Heart left ventricle (tissue), 16 donors: ENCODE measurements at regions not wholly inside any gene's neighbourhood (a gene's known extent, or its start where the extent isn't known, plus 50 kb on each side); places are given as distances from the start of the nearest gene placed in this dataset.

Experiments
- ATAC-seq, 4 donors: fragments of 200-7000 bp; cut with Tn5 transposase; one replicate each; pipeline ENCODE4 v1.9.1; 2020 to 2022; ENCODE audit warnings: moderate library complexity in 4 of 4, mild to moderate bottlenecking in 3 of 4, moderate number of reproducible peaks in 1 of 4
- DNase-seq, 5 donors: peaks; one replicate each; pipeline ENCODE4 v3.0.0-alpha.2; 2020
- H3K27ac ChIP-seq, 12 donors: fragments of 200-600 bp; sonication (generic) in 4 of 12; one replicate each; pipeline versions ENCODE4 v1.5.0 to v1.8.0; 2016 to 2022; ENCODE audit warnings: mild to moderate bottlenecking in 2 of 12
- H3K27me3 ChIP-seq, 9 donors: fragments of 200-600 bp; sonication (generic) in 2 of 9; one replicate each; pipeline versions ENCODE4 v1.5.1 to v1.8.0; 2016 to 2022; ENCODE audit warnings: mild to moderate bottlenecking in 3 of 9
- H3K36me3 ChIP-seq, 9 donors: fragments of 200-600 bp; sonication (generic) in 2 of 9; one replicate each; pipeline versions ENCODE4 v1.5.0 to v1.8.0; 2018 to 2022; ENCODE audit warnings: mild to moderate bottlenecking in 2 of 9
- H3K4me1 ChIP-seq, 12 donors: fragments of 200-600 bp; sonication (generic) in 4 of 12; one replicate each; pipeline versions ENCODE4 v1.5.0 to v1.8.0; 2016 to 2022; ENCODE audit warnings: mild to moderate bottlenecking in 3 of 12
- H3K4me3 ChIP-seq, 12 donors: fragments of 200-600 bp; sonication (generic) in 4 of 12; one replicate each; pipeline versions ENCODE4 v1.5.0 to v1.8.0; 2017 to 2022; ENCODE audit warnings: mild to moderate bottlenecking in 9 of 12, moderate library complexity in 4 of 12
- H3K9me3 ChIP-seq, 12 donors: fragments of 200-600 bp; sonication (generic) in 4 of 12; one replicate each; pipeline versions ENCODE4 v1.5.0 to v1.8.0; 2016 to 2022; ENCODE audit warnings: mild to moderate bottlenecking in 1 of 12
- POLR2A ChIP-seq, 2 donors: fragments of 450-650 bp; IDR thresholded peaks; one replicate each; pipeline ENCODE4 v1.6.1; 2017; ENCODE audit warnings: antibody characterized with exemption in 2 of 2, mild to moderate bottlenecking in 2 of 2, moderate library complexity in 2 of 2
- WGBS, 4 donors: extraction: QIAGEN DNeasy Blood & Tissue Kit in 2 of 4; methylation state at CpG; one replicate each; pipeline versions ENCODE4 v1.1.5 to v1.1.7; 2013 to 2018; 5-methylcytosine and 5-hydroxymethylcytosine counted together
- intact Hi-C, 10 donors: fragments of 100-400 bp; cut with DNase I; formaldehyde crosslinking; loops; one replicate each; pipeline versions ENCODE4 v1.11.1 to v1.14.2; 2022
- TF ChIP-seq, protein P1 (sequence below), 12 donors: fragments of 200-600 bp; sonication (generic) in 4 of 12; IDR thresholded peaks; one replicate each; pipeline versions ENCODE4 v1.5.0 to v1.8.0; 2018 to 2022; ENCODE audit warnings: antibody characterized with exemption in 12 of 12, mild to moderate bottlenecking in 5 of 12
- donor health status: ischemic (EF 13 %, LVEDD 7.1; RV severe dilation, severe dysfunction).
- donor health status: healthy with polysubstance abuse.
- donor health status: DM: no; HTN: yes; CAD: no.
- donor health status: DM: no; HTN: no; CAD: no.
- donor health status: ischemic (EF 25% LVEDD 6.9; RV normal size, moderate dysfunction).
- donor health status: ischemic (EF 25% LVEDD 5.7; RV mildly dilated, moderate dysfunction).
- donor health status: healthy.
- donor health status: DM: yes; HTN: yes; CAD: no.
- donor health status: ischemic (EF 35%, LVEDD 5.7; RV mildly dilated, moderate dysfunction).
- donor health status: nonischemic (EF 11% LVEDD 7.7; RV severe dilation, severe dysfunction).
- donor health status: DM: yes; HTN: yes; CAD: no.
- donor health status: PGD.
- donor health status: ischemic (EF 29% LVEDD 5.4; RV normal size, mild dysfunction).
- donor health status: nonischemic (EF 23%, LVEDD 6.1; RV moderate dilation, normal function).

DNA sequence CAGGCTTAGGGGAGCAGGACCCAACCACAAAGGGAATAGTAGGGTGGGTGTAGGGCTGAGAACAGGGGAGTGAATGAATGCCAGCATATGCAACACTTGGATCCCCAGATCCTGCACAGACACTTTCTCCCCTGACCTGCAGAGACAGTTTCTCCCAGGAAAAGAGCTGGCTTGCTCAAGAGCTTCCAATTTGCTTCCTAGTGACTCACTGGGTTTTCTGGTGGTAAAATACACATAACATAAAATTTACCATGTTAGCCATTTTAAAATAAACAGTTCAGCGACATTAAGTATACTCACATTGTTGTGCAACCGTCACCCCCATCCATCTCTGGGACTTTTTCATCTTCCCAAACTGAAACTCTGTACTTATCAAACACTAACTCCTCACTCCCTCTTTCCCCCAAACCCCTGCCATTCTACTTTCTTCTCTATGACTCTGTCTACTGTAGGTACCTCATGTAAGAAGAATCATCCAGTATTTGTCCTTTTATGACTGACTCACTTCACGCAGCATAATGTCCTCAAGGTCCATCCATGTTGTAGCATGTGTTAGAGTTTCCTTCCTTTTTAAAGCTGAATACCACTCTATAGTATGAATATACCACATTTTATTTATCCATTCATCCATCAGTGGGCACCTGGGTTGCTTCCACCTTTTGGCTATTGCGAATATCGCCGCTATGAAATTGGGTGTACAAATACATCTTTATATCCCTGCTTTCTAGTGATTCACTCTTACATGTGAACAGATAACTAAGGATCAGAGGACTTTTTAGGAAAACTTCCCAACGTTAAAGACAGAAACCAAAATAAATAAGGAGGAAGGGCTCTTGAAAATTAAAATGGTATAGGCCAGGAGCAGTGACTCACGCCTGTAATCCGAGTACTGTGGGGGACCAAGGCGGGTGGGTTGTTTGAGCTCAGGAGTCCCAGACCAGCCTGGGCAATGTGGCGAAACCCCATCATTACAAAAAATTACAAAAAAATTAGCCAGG is 95.6 kb upstream of the TJP1 start:
- H3K27ac ChIP-seq, result no peak overlapping the region

DNA sequence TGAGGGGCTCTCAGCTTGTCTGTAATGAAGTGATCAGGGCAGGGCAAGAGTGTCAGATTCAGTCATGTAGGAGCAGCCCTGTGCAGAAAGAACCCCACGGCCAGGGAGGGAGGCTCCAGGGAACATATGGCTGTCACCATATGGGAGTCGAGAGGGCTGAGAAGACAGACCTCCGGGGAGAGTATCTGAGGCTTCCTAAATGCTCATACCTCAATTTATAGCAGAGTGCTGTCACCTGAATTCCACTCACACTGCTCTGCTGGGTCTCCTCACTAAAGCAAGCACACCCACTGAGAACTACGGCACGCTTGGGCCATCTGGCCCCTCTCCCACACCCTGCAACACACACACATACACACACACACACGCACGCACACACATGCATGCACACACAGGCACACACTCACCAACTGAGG is 92.3 kb upstream of the TJP1 start:
- Histone ChIP-seq H3K36me3 (no peaks in the 10 kb centered on the region), H3K4me1 (peaks cover 0 to 53% (median 28%) of the 10 kb centered on the region in 12 donors), H3K27ac (peak overlapping the region; percentile 11 to 81 (median 63)), H3K9me3 (peaks cover 0 to 10% (median 0%) of the 10 kb centered on the region in 12 donors), H3K27me3 (no peaks in the 10 kb centered on the region), H3K4me3 (no peak overlapping the region)
- WGBS, 4 donors, result 38 to 56% (median 51%) methylated on average over 7 of the region's 7 CpGs
- TF ChIP-seq, protein P1, sequence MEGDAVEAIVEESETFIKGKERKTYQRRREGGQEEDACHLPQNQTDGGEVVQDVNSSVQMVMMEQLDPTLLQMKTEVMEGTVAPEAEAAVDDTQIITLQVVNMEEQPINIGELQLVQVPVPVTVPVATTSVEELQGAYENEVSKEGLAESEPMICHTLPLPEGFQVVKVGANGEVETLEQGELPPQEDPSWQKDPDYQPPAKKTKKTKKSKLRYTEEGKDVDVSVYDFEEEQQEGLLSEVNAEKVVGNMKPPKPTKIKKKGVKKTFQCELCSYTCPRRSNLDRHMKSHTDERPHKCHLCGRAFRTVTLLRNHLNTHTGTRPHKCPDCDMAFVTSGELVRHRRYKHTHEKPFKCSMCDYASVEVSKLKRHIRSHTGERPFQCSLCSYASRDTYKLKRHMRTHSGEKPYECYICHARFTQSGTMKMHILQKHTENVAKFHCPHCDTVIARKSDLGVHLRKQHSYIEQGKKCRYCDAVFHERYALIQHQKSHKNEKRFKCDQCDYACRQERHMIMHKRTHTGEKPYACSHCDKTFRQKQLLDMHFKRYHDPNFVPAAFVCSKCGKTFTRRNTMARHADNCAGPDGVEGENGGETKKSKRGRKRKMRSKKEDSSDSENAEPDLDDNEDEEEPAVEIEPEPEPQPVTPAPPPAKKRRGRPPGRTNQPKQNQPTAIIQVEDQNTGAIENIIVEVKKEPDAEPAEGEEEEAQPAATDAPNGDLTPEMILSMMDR (IDR thresholded peaks at IDR 0.05), result no peak
- no peak for TF ChIP-seq POLR2A (IDR thresholded peaks at IDR 0.05)
- ATAC-seq (peak; percentile 14 to 40 (median 24)), DNase-seq (no peak)
- intact Hi-C loops, result loop anchor here in 6 of 10 donors (5.0 to 10.0 kb wide), 3 partner anchors 42 to 100 kb away; partner anchors contain the start of gene TJP1 (in 4 of the 6)

More for the DNA sequence above, 95.6 kb upstream of the TJP1 start:
- intact Hi-C loops, result loop anchor here in 3 of 10 donors (5.0 to 10.0 kb wide), 2 partner anchors 46 to 103 kb away; no protein-coding TSS in a partner anchor
- Histone ChIP-seq H3K27me3 (no peaks in the 10 kb centered on the region), H3K9me3 (no peaks in the 10 kb centered on the region), H3K4me1 (peaks cover 0 to 22% (median 13%) of the 10 kb centered on the region in 12 donors), H3K36me3 (no peaks in the 10 kb centered on the region), H3K4me3 (no peak overlapping the region)
- no peak for DNase-seq
- WGBS, 4 donors, result 89 to 94% (median 93%) methylated on average over 11 of the region's 11 CpGs
- no peak for TF ChIP-seq POLR2A (IDR thresholded peaks at IDR 0.05)
- TF ChIP-seq, protein P1 (IDR thresholded peaks at IDR 0.05), result no peak
- no peak for ATAC-seq

DNA sequence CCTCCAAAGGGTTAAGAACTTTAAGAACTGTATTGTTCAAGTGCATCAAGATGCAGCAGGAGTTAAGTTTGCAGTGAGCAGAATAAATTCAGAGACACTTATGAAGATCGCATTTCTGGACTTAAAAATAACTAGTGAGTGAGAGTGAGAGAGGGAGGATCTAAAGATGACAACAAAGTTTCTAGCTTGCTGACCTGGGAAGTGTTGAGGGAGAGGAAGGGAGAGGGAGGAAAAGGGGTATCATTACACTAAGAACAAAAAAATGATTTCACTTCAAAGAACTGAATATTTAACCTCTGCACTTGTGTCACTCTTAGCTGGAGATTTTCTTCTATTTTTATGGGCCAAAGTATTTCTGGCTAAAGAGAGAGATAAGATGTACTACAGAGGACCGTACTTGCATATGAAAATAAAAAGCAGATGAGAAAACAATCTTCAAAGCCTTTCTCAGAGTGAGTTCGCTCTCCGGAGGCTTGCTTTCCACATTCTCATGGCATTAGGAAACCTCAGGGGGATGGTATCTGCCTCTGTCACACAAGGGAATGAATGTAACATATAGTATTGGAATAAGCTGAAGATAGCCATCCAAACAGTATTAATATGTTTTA is 91.4 kb upstream of the TJP1 start:
- DNase-seq, result no peak
- no peak for TF ChIP-seq POLR2A (IDR thresholded peaks at IDR 0.05)
- TF ChIP-seq, protein P1 (IDR thresholded peaks at IDR 0.05), result no peak
- intact Hi-C loops, result loop anchor here in 6 of 10 donors (5.0 to 10.0 kb wide), 3 partner anchors 41 to 99 kb away; partner anchors contain the start of gene TJP1 (in 4 of the 6)
- 11 to 15% (median 12%) methylated on average over 4 of the region's 4 CpGs for WGBS, 4 donors
- peak; percentile 38 to 65 (median 50) for ATAC-seq
- peaks cover 0 to 10% (median 0%) of the 10 kb centered on the region in 12 donors for H3K9me3 ChIP-seq
- peak overlapping the region; percentile 11 to 81 (median 63) for H3K27ac ChIP-seq
- H3K27me3 ChIP-seq, result no peaks in the 10 kb centered on the region
- peak overlapping the region in 2 of 12 donors; percentile 2 to 8 for H3K4me3 ChIP-seq
- peaks cover 0 to 56% (median 30%) of the 10 kb centered on the region in 12 donors for H3K4me1 ChIP-seq
- H3K36me3 ChIP-seq, result no peaks in the 10 kb centered on the region
